Activated CD4-positive, alpha-beta memory T cell treated with anti-CD3 and anti-CD28 coated beads, Interleukin-2, amount 10 ng/mL, durations not matched to agents 7 days and 5 days (primary cell): ENCODE measurements at regions not wholly inside any gene's neighbourhood (a gene's known extent, or its start where the extent isn't known, plus 50 kb on each side); places are given as distances from the start of the nearest gene placed in this dataset.
A peak's percentile ranks its signal among the peaks of the same experiment; 100 is the strongest.
"Not testable (repeated sequence)": the region's sequence is repeated elsewhere in the genome, so short reads cannot be mapped to it uniquely, and the experiment has no call there.

Source experiments
- CTCF ChIA-PET: fragments of 350-600 bp; sonication (Branson Sonifier 250); formaldehyde crosslinking; loops from one replicate; lab custom pipeline; 2021; ENCODE audit warnings: antibody characterized with exemption, inconsistent platforms; lab: Charles Lee
- POLR2A ChIA-PET: fragments of 350-600 bp; sonication (Branson Sonifier 250); formaldehyde crosslinking; loops from one replicate; lab custom pipeline; 2021; ENCODE audit warnings: antibody characterized with exemption; lab: Charles Lee
- DNase-seq: peaks from one replicate; pipeline ENCODE4 v3.0.0-alpha.2; 2020
- H3K27ac Mint-ChIP-seq: one replicate; pipeline ENCODE4 v1.8.0; 2021; ENCODE audit warnings: mild to moderate bottlenecking, mixed read lengths
- H3K27me3 Mint-ChIP-seq: one replicate; pipeline ENCODE4 v1.8.0; 2021; ENCODE audit warnings: mixed read lengths
- H3K36me3 Mint-ChIP-seq: one replicate; pipeline ENCODE4 v1.8.0; 2021; ENCODE audit warnings: low read depth, mixed read lengths
- H3K4me1 Mint-ChIP-seq: one replicate; pipeline ENCODE4 v1.8.0; 2021; ENCODE audit warnings: mixed read lengths
- H3K4me3 Mint-ChIP-seq: one replicate; pipeline ENCODE4 v1.8.0; 2021; ENCODE audit warnings: mild to moderate bottlenecking, mixed read lengths
- H3K9me3 Mint-ChIP-seq: one replicate; pipeline ENCODE4 v1.8.0; 2021; ENCODE audit warnings: mixed read lengths

GRCh38 chr7:56374666-56375065 is 258.4 kb upstream of the NUPR2 start:
- DNase-seq, H3K27me3 Mint-ChIP-seq, H3K4me1 Mint-ChIP-seq, H3K9me3 Mint-ChIP-seq, H3K4me3 Mint-ChIP-seq, POLR2A ChIA-PET, H3K36me3 Mint-ChIP-seq, CTCF ChIA-PET, H3K27ac Mint-ChIP-seq: not testable (repeated sequence)

- H3K4me3 Mint-ChIP-seq, H3K9me3 Mint-ChIP-seq, CTCF ChIA-PET, POLR2A ChIA-PET, H3K27ac Mint-ChIP-seq, H3K27me3 Mint-ChIP-seq, H3K4me1 Mint-ChIP-seq, H3K36me3 Mint-ChIP-seq: not testable (repeated sequence)
- DNase-seq, result peak; percentile 55
Measured at GRCh38 chr7:56373314-56373713, 257.1 kb upstream of the NUPR2 start.

DNA sequence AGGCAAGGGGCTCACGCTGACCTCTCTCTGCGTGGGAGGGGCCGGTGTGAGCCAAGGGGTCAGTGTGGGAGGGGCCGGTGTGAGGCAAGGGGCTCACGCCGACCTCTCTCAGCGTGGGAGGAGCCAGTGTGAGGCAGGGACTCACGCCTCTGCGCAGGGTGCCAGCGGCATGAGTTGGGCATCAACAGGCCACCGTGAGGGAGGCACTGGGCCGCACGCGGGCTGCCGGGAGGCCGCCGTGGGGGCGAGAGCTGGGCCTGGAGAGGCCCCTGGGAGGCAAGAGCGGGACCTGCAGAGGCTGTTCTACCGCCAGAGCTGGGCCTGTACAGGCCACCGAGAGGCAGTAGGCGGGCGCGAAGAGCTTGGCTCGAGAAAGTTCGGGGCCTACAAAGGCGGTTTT is 255.6 kb upstream of the NUPR2 start:
- H3K27me3 Mint-ChIP-seq, H3K27ac Mint-ChIP-seq, H3K4me3 Mint-ChIP-seq, POLR2A ChIA-PET, CTCF ChIA-PET, H3K36me3 Mint-ChIP-seq, H3K9me3 Mint-ChIP-seq, H3K4me1 Mint-ChIP-seq: not testable (repeated sequence)
- DNase-seq, result peak; percentile 46

GRCh38 chr7:56370208-56370872 is 254.1 kb upstream of the NUPR2 start:
- H3K36me3 Mint-ChIP-seq, H3K9me3 Mint-ChIP-seq, CTCF ChIA-PET, DNase-seq, H3K27ac Mint-ChIP-seq, H3K27me3 Mint-ChIP-seq, H3K4me1 Mint-ChIP-seq, H3K4me3 Mint-ChIP-seq, POLR2A ChIA-PET: not testable (repeated sequence)

DNA sequence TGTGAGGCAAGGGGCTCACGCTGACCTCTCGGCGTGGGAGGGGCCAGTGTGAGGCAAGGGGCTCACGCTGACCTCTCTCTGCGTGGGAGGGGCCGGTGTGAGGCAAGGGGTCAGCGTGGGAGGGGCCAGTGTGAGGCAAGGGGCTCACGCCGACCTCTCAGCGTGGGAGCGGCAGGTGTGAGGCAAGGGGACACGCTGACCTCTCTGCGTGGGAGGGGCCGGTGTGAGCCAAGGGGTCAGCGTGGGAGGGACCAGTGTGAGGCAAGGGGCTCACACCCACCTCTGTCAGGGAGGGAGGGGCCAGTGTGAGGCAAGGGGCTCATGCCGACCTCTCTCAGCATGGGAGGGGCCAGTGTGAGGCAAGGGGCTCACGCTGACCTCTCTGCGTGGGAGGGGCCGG is 251.7 kb upstream of the NUPR2 start:
- H3K27me3 Mint-ChIP-seq, H3K27ac Mint-ChIP-seq, H3K36me3 Mint-ChIP-seq, POLR2A ChIA-PET, H3K9me3 Mint-ChIP-seq, CTCF ChIA-PET, H3K4me1 Mint-ChIP-seq, H3K4me3 Mint-ChIP-seq, DNase-seq: not testable (repeated sequence)

DNA sequence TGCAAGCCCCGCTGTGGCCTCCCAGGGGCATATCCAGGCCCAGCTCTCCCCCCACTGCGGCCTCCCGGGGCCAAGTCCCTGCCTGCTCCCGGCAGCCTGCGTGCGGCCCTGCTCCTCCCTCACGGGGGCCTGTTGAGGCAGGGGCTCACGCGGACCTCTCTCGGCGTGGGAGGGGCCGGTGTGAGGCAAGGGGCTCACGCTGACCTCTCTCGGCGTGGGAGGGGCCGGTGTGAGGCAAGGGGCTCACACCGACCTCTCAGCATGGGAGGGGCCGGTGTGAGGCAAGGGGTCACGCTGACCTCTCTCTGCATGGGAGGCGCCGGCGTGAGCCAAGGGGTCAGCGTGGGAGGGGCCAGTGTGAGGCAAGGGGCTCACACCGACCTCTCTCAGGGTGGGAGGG is 251.2 kb upstream of the NUPR2 start:
- POLR2A ChIA-PET, H3K4me3 Mint-ChIP-seq, CTCF ChIA-PET, H3K36me3 Mint-ChIP-seq, H3K27ac Mint-ChIP-seq, H3K9me3 Mint-ChIP-seq, H3K4me1 Mint-ChIP-seq, H3K27me3 Mint-ChIP-seq: not testable (repeated sequence)
- DNase-seq, result peak; percentile 16

- H3K36me3 Mint-ChIP-seq, DNase-seq, H3K27me3 Mint-ChIP-seq, CTCF ChIA-PET, H3K4me1 Mint-ChIP-seq, H3K4me3 Mint-ChIP-seq, POLR2A ChIA-PET, H3K27ac Mint-ChIP-seq, H3K9me3 Mint-ChIP-seq: not testable (repeated sequence)
Measured at GRCh38 chr7:56366701-56367100, 250.5 kb upstream of the NUPR2 start.

- POLR2A ChIA-PET, H3K36me3 Mint-ChIP-seq, H3K4me1 Mint-ChIP-seq, H3K4me3 Mint-ChIP-seq, CTCF ChIA-PET, H3K27me3 Mint-ChIP-seq, H3K27ac Mint-ChIP-seq, DNase-seq: not testable (repeated sequence)
- peaks cover 21% of the 10 kb centered on the region for H3K9me3 Mint-ChIP-seq
Measured at GRCh38 chr7:56352576-56352975, 236.4 kb upstream of the NUPR2 start.

- H3K27me3 Mint-ChIP-seq, H3K36me3 Mint-ChIP-seq, DNase-seq, H3K4me3 Mint-ChIP-seq, H3K27ac Mint-ChIP-seq, POLR2A ChIA-PET, CTCF ChIA-PET, H3K4me1 Mint-ChIP-seq: not testable (repeated sequence)
- H3K9me3 Mint-ChIP-seq, result peaks cover 19% of the 10 kb centered on the region
Measured at GRCh38 chr7:56351181-56351580, 235.0 kb upstream of the NUPR2 start.

GRCh38 chr7:56348311-56348710 is 232.1 kb upstream of the NUPR2 start:
- H3K36me3 Mint-ChIP-seq, H3K4me1 Mint-ChIP-seq, POLR2A ChIA-PET, H3K27ac Mint-ChIP-seq, CTCF ChIA-PET, DNase-seq, H3K4me3 Mint-ChIP-seq, H3K27me3 Mint-ChIP-seq: not testable (repeated sequence)
- H3K9me3 Mint-ChIP-seq, result peaks cover 19% of the 10 kb centered on the region

DNA sequence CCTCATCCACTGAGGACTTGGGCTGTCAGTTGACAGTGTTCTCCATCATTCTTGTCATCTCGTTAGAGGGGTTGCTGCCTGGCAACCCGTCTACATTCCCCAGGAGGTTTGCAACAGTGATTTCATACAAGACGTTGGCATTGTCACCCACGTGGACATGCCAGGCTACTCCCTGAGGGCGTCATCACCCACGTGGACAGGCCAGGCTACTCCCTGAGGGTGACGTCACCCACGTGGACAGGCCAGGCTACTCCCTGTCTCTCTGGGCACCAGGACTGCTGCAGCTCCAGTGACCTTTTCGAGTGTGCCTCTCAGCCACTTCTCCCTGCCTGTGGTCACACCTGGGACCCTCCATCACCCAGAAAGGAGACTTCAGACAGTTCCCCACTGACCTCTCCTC is 212.1 kb upstream of the NUPR2 start:
- POLR2A ChIA-PET, H3K27ac Mint-ChIP-seq, H3K27me3 Mint-ChIP-seq, H3K36me3 Mint-ChIP-seq, H3K4me3 Mint-ChIP-seq, DNase-seq, H3K4me1 Mint-ChIP-seq, CTCF ChIA-PET: not testable (repeated sequence)
- peaks cover 14% of the 10 kb centered on the region for H3K9me3 Mint-ChIP-seq

DNA sequence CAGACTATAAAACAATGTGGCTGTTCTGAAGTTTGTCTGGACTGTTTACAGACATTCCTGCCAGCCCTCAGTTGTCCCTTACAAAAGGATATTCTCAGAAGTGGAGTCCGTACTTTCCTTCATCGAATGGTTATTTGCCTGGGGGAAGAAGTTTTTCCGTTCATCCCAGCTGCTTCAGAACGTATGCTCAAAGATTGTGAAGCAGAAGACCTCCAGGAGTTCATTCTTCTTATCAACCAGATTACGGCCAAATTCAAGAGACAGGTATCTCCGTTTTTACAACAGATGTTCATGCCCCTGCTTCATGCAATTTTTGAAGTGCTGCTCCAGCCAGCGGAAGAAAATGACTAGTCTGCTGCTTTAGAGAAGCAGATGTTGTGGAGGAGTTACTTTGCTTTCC is 174.3 kb upstream of the NUPR2 start:
- POLR2A ChIA-PET, result no interaction called here

DNA sequence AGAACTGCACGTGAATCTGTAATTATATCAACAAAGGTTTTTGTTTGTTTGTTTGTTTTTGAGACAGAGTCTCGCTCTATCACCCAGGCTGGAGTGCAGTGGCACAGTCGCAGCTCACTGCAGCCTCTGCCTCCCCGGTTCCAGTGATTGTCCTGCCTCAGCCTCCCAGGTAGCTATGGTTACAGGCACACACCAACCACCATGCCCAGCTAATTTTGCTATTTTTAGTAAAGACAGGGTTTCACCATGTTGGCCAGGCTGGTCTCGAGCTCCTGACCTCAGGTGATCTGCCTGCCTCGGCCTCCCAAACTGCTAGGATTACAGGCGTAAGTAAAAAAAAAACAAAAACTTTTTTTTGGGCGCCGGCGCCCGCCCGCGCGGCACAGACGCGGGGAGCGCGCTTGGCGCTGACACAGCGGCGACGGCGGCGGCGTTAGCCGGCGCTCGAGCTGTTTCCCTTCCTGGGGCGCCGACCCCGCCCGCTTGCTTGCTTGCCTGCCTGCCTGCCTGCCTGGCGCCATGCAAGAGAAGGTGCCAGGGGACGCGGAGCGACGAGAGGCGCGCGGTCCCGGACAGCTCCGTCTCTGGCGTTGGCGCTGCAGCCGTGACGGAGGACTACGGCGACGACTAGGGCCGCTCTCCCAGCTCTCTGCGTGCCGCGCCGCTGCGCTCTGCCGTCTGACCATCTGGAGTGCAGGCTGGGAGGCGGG is 171.4 kb upstream of the NUPR2 start:
- H3K4me3 Mint-ChIP-seq, result no peak overlapping the region
- no peak overlapping the region for H3K27ac Mint-ChIP-seq
- no peaks in the 10 kb centered on the region for H3K27me3 Mint-ChIP-seq
- H3K9me3 Mint-ChIP-seq, result peaks cover 20% of the 10 kb centered on the region
- CTCF ChIA-PET, result interaction anchor here (0.8 kb wide), 1 partner anchor 15 kb away, joined by 4 read pairs; no protein-coding TSS in a partner anchor
- H3K36me3 Mint-ChIP-seq, result no peaks in the 10 kb centered on the region
- DNase-seq, result no peak
- POLR2A ChIA-PET, result no interaction called here
- H3K4me1 Mint-ChIP-seq, result no peaks in the 10 kb centered on the region

More for the DNA sequence above, 174.3 kb upstream of the NUPR2 start:
- H3K36me3 Mint-ChIP-seq, result peaks cover 3% of the 10 kb centered on the region
- no peaks in the 10 kb centered on the region for H3K27me3 Mint-ChIP-seq
- no peak overlapping the region for H3K27ac Mint-ChIP-seq
- DNase-seq, result no peak
- H3K4me1 Mint-ChIP-seq, result no peaks in the 10 kb centered on the region
- CTCF ChIA-PET, result no interaction called here
- no peak overlapping the region for H3K4me3 Mint-ChIP-seq
- H3K9me3 Mint-ChIP-seq, result peaks cover 23% of the 10 kb centered on the region

GRCh38 chr7:56256108-56256507 is 139.9 kb upstream of the NUPR2 start:
- Mint-ChIP-seq H3K4me3 (no peak overlapping the region), H3K27ac (no peak overlapping the region), H3K27me3 (no peaks in the 10 kb centered on the region), H3K36me3 (no peaks in the 10 kb centered on the region), H3K4me1 (no peaks in the 10 kb centered on the region), H3K9me3 (peaks cover 28% of the 10 kb centered on the region)
- ChIA-PET CTCF (no interaction called here), POLR2A (no interaction called here)
- DNase-seq, result no peak
